Activated naive CD4-positive, alpha-beta T cell treated with anti-CD3 and anti-CD28 coated beads, Interleukin-2, amount 50 U/mL, for 24 hours (primary cell): ENCODE measurements at regions not wholly inside any gene's neighbourhood (a gene's known extent, or its start where the extent isn't known, plus 50 kb on each side); places are given as distances from the start of the nearest gene placed in this dataset.
"Not testable (repeated sequence)": the region's sequence is repeated elsewhere in the genome, so short reads cannot be mapped to it uniquely, and the experiment has no call there.

Experiments
- H3K27ac Mint-ChIP-seq: one replicate; pipeline ENCODE4 v1.8.0; 2021; ENCODE audit warnings: mild to moderate bottlenecking, mixed read lengths
- H3K27me3 Mint-ChIP-seq: one replicate; pipeline ENCODE4 v1.8.0; 2021; ENCODE audit warnings: mixed read lengths
- H3K36me3 Mint-ChIP-seq: one replicate; pipeline ENCODE4 v1.8.0; 2021; ENCODE audit warnings: mixed read lengths
- H3K4me1 Mint-ChIP-seq: one replicate; pipeline ENCODE4 v1.8.0; 2021; ENCODE audit warnings: mixed read lengths
- H3K4me3 Mint-ChIP-seq: one replicate; pipeline ENCODE4 v1.8.0; 2021; ENCODE audit warnings: mild to moderate bottlenecking, mixed read lengths
- H3K9me3 Mint-ChIP-seq: one replicate; pipeline ENCODE4 v1.8.0; 2021; ENCODE audit warnings: mixed read lengths

- Mint-ChIP-seq H3K9me3 (no peaks in the 10 kb centered on the region), H3K36me3 (no peaks in the 10 kb centered on the region), H3K27me3 (no peaks in the 10 kb centered on the region), H3K4me3 (no peak overlapping the region), H3K27ac (no peak overlapping the region), H3K4me1 (no peaks in the 10 kb centered on the region)
These were observed 91.4 kb upstream of the SALL1 start for GRCh38 chr16:51242296-51242994.

GRCh38 chr16:51239196-51239595 lies 88.1 kb upstream of the SALL1 start:
- no peak overlapping the region for H3K4me3 Mint-ChIP-seq
- no peaks in the 10 kb centered on the region for H3K36me3 Mint-ChIP-seq
- H3K4me1 Mint-ChIP-seq: no peaks in the 10 kb centered on the region
- H3K27ac Mint-ChIP-seq: no peak overlapping the region
- no peaks in the 10 kb centered on the region for H3K9me3 Mint-ChIP-seq
- H3K27me3 Mint-ChIP-seq: no peaks in the 10 kb centered on the region

GRCh38 chr16:51237861-51238378 lies 86.8 kb upstream of the SALL1 start:
- H3K4me1 Mint-ChIP-seq: no peaks in the 10 kb centered on the region
- H3K27me3 Mint-ChIP-seq: no peaks in the 10 kb centered on the region
- H3K27ac Mint-ChIP-seq: no peak overlapping the region
- no peaks in the 10 kb centered on the region for H3K36me3 Mint-ChIP-seq
- H3K4me3 Mint-ChIP-seq: no peak overlapping the region
- H3K9me3 Mint-ChIP-seq: no peaks in the 10 kb centered on the region

GRCh38 chr16:51237207-51237606 lies 86.1 kb upstream of the SALL1 start:
- Mint-ChIP-seq H3K36me3 (no peaks in the 10 kb centered on the region), H3K27me3 (no peaks in the 10 kb centered on the region), H3K9me3 (no peaks in the 10 kb centered on the region), H3K27ac (no peak overlapping the region), H3K4me3 (no peak overlapping the region), H3K4me1 (no peaks in the 10 kb centered on the region)

- Mint-ChIP-seq H3K36me3 (no peaks in the 10 kb centered on the region), H3K27me3 (no peaks in the 10 kb centered on the region), H3K4me3 (no peak overlapping the region), H3K4me1 (no peaks in the 10 kb centered on the region), H3K27ac (no peak overlapping the region), H3K9me3 (no peaks in the 10 kb centered on the region)
These were observed 85.5 kb upstream of the SALL1 start for GRCh38 chr16:51236583-51236982.

- H3K4me3 Mint-ChIP-seq: no peak overlapping the region
- no peaks in the 10 kb centered on the region for H3K36me3 Mint-ChIP-seq
- no peaks in the 10 kb centered on the region for H3K9me3 Mint-ChIP-seq
- no peaks in the 10 kb centered on the region for H3K27me3 Mint-ChIP-seq
- no peak overlapping the region for H3K27ac Mint-ChIP-seq
- H3K4me1 Mint-ChIP-seq: no peaks in the 10 kb centered on the region
These were observed 80.6 kb upstream of the SALL1 start for GRCh38 chr16:51231702-51232101.

GRCh38 chr16:51230035-51230434 lies 79.0 kb upstream of the SALL1 start:
- H3K4me1 Mint-ChIP-seq, H3K9me3 Mint-ChIP-seq, H3K36me3 Mint-ChIP-seq, H3K4me3 Mint-ChIP-seq, H3K27me3 Mint-ChIP-seq, H3K27ac Mint-ChIP-seq: not testable (repeated sequence)

GRCh38 chr16:51228097-51228659 lies 77.1 kb upstream of the SALL1 start:
- Mint-ChIP-seq H3K36me3 (no peaks in the 10 kb centered on the region), H3K27me3 (peaks cover 1% of the 10 kb centered on the region), H3K4me3 (no peak overlapping the region), H3K27ac (no peak overlapping the region), H3K4me1 (no peaks in the 10 kb centered on the region), H3K9me3 (peaks cover 6% of the 10 kb centered on the region)

- H3K36me3 Mint-ChIP-seq: no peaks in the 10 kb centered on the region
- H3K4me1 Mint-ChIP-seq: no peaks in the 10 kb centered on the region
- H3K4me3 Mint-ChIP-seq: no peak overlapping the region
- H3K9me3 Mint-ChIP-seq: peaks cover 6% of the 10 kb centered on the region
- H3K27ac Mint-ChIP-seq: no peak overlapping the region
- peaks cover 1% of the 10 kb centered on the region for H3K27me3 Mint-ChIP-seq
These were observed 74.8 kb upstream of the SALL1 start for GRCh38 chr16:51225878-51226277.

- H3K4me1 Mint-ChIP-seq: no peaks in the 10 kb centered on the region
These were observed 73.2 kb upstream of the SALL1 start for GRCh38 chr16:51224317-51224716.

GRCh38 chr16:51222016-51222415 lies 70.9 kb upstream of the SALL1 start:
- no peaks in the 10 kb centered on the region for H3K36me3 Mint-ChIP-seq
- H3K4me1 Mint-ChIP-seq: no peaks in the 10 kb centered on the region
- no peak overlapping the region for H3K4me3 Mint-ChIP-seq
- H3K27ac Mint-ChIP-seq: no peak overlapping the region
- peaks cover 18% of the 10 kb centered on the region for H3K9me3 Mint-ChIP-seq
- H3K27me3 Mint-ChIP-seq: peaks cover 4% of the 10 kb centered on the region

More at GRCh38 chr16:51224317-51224716, 73.2 kb upstream of the SALL1 start:
- no peak overlapping the region for H3K4me3 Mint-ChIP-seq
- no peaks in the 10 kb centered on the region for H3K36me3 Mint-ChIP-seq
- H3K27ac Mint-ChIP-seq: no peak overlapping the region
- H3K9me3 Mint-ChIP-seq: peaks cover 6% of the 10 kb centered on the region
- H3K27me3 Mint-ChIP-seq: peaks cover 4% of the 10 kb centered on the region

- H3K4me1 Mint-ChIP-seq: no peaks in the 10 kb centered on the region
- no peak overlapping the region for H3K4me3 Mint-ChIP-seq
- no peak overlapping the region for H3K27ac Mint-ChIP-seq
- peaks cover 6% of the 10 kb centered on the region for H3K9me3 Mint-ChIP-seq
- no peaks in the 10 kb centered on the region for H3K27me3 Mint-ChIP-seq
- H3K36me3 Mint-ChIP-seq: no peaks in the 10 kb centered on the region
These were observed 60.1 kb upstream of the SALL1 start for GRCh38 chr16:51211148-51211547.

- Mint-ChIP-seq H3K4me3 (no peak overlapping the region), H3K27ac (no peak overlapping the region), H3K27me3 (no peaks in the 10 kb centered on the region), H3K4me1 (no peaks in the 10 kb centered on the region), H3K36me3 (no peaks in the 10 kb centered on the region), H3K9me3 (no peaks in the 10 kb centered on the region)
These were observed 59.0 kb upstream of the SALL1 start for GRCh38 chr16:51210087-51210486.

GRCh38 chr16:51201604-51202003 lies 50.5 kb upstream of the SALL1 start:
- Mint-ChIP-seq H3K4me3 (no peak overlapping the region), H3K4me1 (no peaks in the 10 kb centered on the region), H3K9me3 (peaks cover 5% of the 10 kb centered on the region), H3K36me3 (no peaks in the 10 kb centered on the region), H3K27ac (no peak overlapping the region), H3K27me3 (no peaks in the 10 kb centered on the region)
